Left lung (tissue), 4 donors: ENCODE measurements at regions not wholly inside any gene's neighbourhood (a gene's known extent, or its start where the extent isn't known, plus 50 kb on each side); places are given as distances from the start of the nearest gene placed in this dataset.

Source experiments
- ATAC-seq: fragments of 200-7000 bp; cut with Tn5 transposase; one replicate; pipeline ENCODE4 v1.9.1; 2020; ENCODE audit warnings: moderate library complexity
- DNase-seq, 4 donors: peaks; one replicate each; pipeline ENCODE4 v3.0.0-alpha.2; 2013 to 2020
- H3K27ac ChIP-seq, 2 donors: fragments of 200-600 bp; sonication (generic) in 1 of 2; one replicate each; pipeline versions ENCODE4 v1.5.0 to v1.8.0; 2020 to 2021
- H3K27me3 ChIP-seq, 2 donors: fragments of 200-600 bp; sonication (generic) in 1 of 2; one replicate each; pipeline versions ENCODE4 v1.5.0 to v1.8.0; 2020 to 2021
- H3K36me3 ChIP-seq, 2 donors: fragments of 200-600 bp; sonication (generic) in 1 of 2; one replicate each; pipeline versions ENCODE4 v1.5.0 to v1.8.0; 2020 to 2021
- H3K4me1 ChIP-seq, 2 donors: fragments of 200-600 bp; one replicate each; pipeline ENCODE4 v1.8.0; 2021
- H3K4me3 ChIP-seq, 2 donors: fragments of 200-600 bp; sonication (generic) in 1 of 2; one replicate each; pipeline versions ENCODE4 v1.5.0 to v1.8.0; 2020 to 2021; ENCODE audit warnings: mild to moderate bottlenecking in 1 of 2
- H3K9me3 ChIP-seq, 2 donors: fragments of 200-600 bp; sonication (generic) in 1 of 2; one replicate each; pipeline versions ENCODE4 v1.5.0 to v1.8.0; 2020 to 2021
- CTCF ChIP-seq, 2 donors: fragments of 200-600 bp; sonication (generic) in 1 of 2; IDR thresholded peaks; one replicate each; pipeline versions ENCODE4 v1.5.0 to v1.8.0; 2021; ENCODE audit warnings: antibody characterized with exemption in 2 of 2
- intact Hi-C, 2 donors: fragments of 100-400 bp; cut with DNase I; formaldehyde crosslinking; loops; one replicate each; pipeline versions ENCODE4 v1.11.2 to v1.14.2; 2022
- donor health status: DM: no; HTN: yes; CAD: no.
- donor health status: DM: no; HTN: no; CAD: no.

GRCh38 chr2:174659069-174659900, 61.7 kb upstream of the WIPF1 start:
- H3K9me3 ChIP-seq = peaks cover 0 to 12% of the 10 kb centered on the region in 2 donors
- intact Hi-C loops = no loop called here
- no peak overlapping the region for H3K4me3 ChIP-seq
- no peaks in the 10 kb centered on the region for H3K27me3 ChIP-seq
- no peak for TF ChIP-seq CTCF (IDR thresholded peaks at IDR 0.05)
- ATAC-seq = no peak
- DNase-seq = no peak
- peaks cover 0 to 22% of the 10 kb centered on the region in 2 donors for H3K4me1 ChIP-seq
- H3K36me3 ChIP-seq = no peaks in the 10 kb centered on the region
- no peak overlapping the region for H3K27ac ChIP-seq

- TF ChIP-seq CTCF (IDR thresholded peaks at IDR 0.05) = no peak
- H3K27me3 ChIP-seq = no peaks in the 10 kb centered on the region
- H3K27ac ChIP-seq = no peak overlapping the region
- H3K4me1 ChIP-seq = no peaks in the 10 kb centered on the region
- intact Hi-C loops = no loop called here
- DNase-seq = no peak
- no peak for ATAC-seq
- no peaks in the 10 kb centered on the region for H3K36me3 ChIP-seq
- peaks cover 0 to 12% of the 10 kb centered on the region in 2 donors for H3K9me3 ChIP-seq
- H3K4me3 ChIP-seq = no peak overlapping the region
These were observed 59.1 kb upstream of the WIPF1 start for GRCh38 chr2:174656676-174657176.

DNA sequence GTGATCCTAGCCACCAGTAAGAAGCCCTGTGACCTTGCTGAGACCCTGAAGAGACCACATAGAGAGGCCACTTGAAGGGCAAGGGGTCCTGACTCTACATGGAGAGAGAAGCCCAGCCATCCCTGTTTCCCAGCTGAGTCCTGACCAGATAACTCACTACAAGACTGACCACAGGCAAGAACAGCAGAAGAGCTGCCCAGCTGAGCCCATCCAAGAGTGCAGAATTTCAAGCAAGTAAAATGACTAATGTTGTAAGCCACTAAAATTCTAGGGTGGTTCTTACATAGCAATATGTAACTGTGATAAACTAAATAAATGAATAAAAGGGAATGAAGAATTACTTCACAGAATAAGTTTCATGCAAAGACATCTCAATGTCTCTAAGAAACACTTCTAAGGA, 58.4 kb upstream of the WIPF1 start:
- Histone ChIP-seq H3K4me1 (no peaks in the 10 kb centered on the region), H3K4me3 (no peak overlapping the region), H3K27me3 (no peaks in the 10 kb centered on the region), H3K9me3 (peaks cover 0 to 12% of the 10 kb centered on the region in 2 donors), H3K27ac (no peak overlapping the region), H3K36me3 (no peaks in the 10 kb centered on the region)
- DNase-seq (no peak), ATAC-seq (no peak)
- intact Hi-C loops = no loop called here
- TF ChIP-seq CTCF (IDR thresholded peaks at IDR 0.05) = no peak

DNA sequence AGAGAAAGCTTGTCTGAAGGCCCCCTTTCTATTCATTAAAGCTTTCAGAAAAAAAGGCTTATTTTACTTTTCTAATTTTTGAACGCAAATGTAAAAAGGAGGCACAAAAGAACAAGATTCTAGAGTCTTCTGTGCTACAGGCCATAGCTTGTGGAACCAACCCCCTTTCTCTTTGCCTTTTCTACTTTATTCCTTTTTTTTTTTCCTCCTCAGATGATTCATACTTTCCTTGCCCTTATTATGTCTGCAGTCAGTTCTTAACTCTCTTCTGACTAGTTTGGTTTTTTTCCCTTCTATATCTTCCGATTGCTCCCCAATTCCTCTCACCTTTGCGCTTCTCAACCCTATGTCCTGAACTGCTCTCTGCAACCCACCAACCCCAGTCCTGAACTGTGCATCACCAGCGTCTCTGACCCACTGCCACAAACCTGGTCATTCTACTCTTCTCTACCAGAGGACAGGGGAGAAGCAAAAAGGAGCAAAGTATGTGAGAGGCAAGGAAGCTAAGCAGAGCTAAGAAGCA, 56.9 kb upstream of the WIPF1 start:
- Histone ChIP-seq H3K9me3 (peaks cover 0 to 12% of the 10 kb centered on the region in 2 donors), H3K36me3 (no peaks in the 10 kb centered on the region), H3K4me3 (no peak overlapping the region), H3K4me1 (no peaks in the 10 kb centered on the region), H3K27me3 (no peaks in the 10 kb centered on the region), H3K27ac (no peak overlapping the region)
- ATAC-seq (no peak), DNase-seq (no peak)
- no peak for TF ChIP-seq CTCF (IDR thresholded peaks at IDR 0.05)
- intact Hi-C loops = no loop called here

DNA sequence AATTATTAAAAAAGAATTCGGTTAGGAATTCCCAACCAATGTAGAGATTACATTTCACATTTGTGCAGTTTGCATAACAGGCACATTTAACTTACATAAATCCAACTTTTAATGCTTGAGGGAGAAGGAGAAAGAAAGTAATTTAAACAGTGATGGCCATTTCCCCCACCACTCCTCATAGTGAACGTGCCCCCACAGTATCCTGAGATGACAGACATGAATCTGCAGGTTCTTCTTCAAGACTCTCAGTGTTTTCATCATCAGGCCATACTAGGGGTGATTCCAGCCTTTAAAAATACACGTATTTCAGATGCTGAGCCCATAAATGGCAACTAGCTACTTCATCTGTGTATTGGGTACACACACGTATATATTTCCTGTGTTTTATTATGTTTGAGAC, 51.3 kb upstream of the WIPF1 start:
- no peaks in the 10 kb centered on the region for H3K4me1 ChIP-seq
- ATAC-seq = no peak
- peaks cover 0 to 9% of the 10 kb centered on the region in 2 donors for H3K9me3 ChIP-seq
- DNase-seq = no peak
- peaks cover 0 to 5% of the 10 kb centered on the region in 2 donors for H3K36me3 ChIP-seq
- no peak for TF ChIP-seq CTCF (IDR thresholded peaks at IDR 0.05)
- H3K27me3 ChIP-seq = no peaks in the 10 kb centered on the region
- intact Hi-C loops = no loop called here
- no peak overlapping the region for H3K27ac ChIP-seq
- no peak overlapping the region for H3K4me3 ChIP-seq
